ENCODE measurements at regions not wholly inside any gene's neighbourhood (a gene's known extent, or its start where the extent isn't known, plus 50 kb on each side); places are given as distances from the start of the nearest gene placed in this dataset.

DNA sequence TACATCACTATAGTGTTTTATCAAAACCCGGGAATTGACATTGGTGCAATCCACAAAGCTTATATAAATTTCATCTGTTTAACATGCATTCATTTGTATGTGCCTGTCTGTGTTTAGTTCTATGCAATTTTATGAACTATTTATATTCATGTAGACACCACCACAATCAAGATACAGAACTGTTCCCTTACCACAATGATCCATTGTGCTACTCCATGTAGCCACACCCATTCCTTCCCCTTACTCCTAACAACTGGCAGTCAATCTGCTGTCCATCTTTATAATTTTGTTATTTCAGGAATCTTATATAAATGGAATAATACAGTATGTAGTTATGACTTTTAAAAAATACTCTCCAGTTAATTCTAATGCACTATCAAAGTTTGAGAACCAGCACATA, 389.5 kb downstream of the HTR1A start:
- Mint-ChIP-seq H3K27ac (no peak overlapping the region), H3K4me1 (no peaks in the 10 kb centered on the region), H3K36me3 (no peaks in the 10 kb centered on the region), H3K4me3 (no peak overlapping the region), H3K9me3 (peaks cover 2 to 19% (median 7%) of the 10 kb centered on the region in 7 donors), H3K27me3 (ENCODE audit: low read depth in 3 of 3) (no peaks in the 10 kb centered on the region)
- Histone ChIP-seq H3K79me2 (ENCODE audit: insufficient read depth, low read length) (no peaks in the 10 kb centered on the region), H4K20me1 (ENCODE audit: insufficient read depth, low read length) (no peaks in the 10 kb centered on the region), H3K9me3 (replicated peaks in 1 of 2; ENCODE audit: control insufficient read depth in 1 of 2, insufficient read depth in 1 of 2, low read length in 2 of 2) (peaks cover 13 to 19% of the 10 kb centered on the region in 2 donors), H3K27me3 (ENCODE audit: control insufficient read depth in 2 of 2, insufficient read depth in 2 of 2, low read length in 2 of 2) (no peaks in the 10 kb centered on the region), H3K36me3 (replicated peaks in 1 of 2; ENCODE audit: control insufficient read depth in 1 of 2, insufficient read depth in 2 of 2, low read length in 2 of 2) (no peaks in the 10 kb centered on the region), H3K9ac (ENCODE audit: insufficient read depth, low read length, poor library complexity, severe bottlenecking) (no peak overlapping the region), H2AFZ (ENCODE audit: insufficient read depth, low read depth, low read length, poor library complexity, severe bottlenecking) (no peak overlapping the region), H3K27ac (ENCODE audit: low read depth in 1 of 2, low read length in 2 of 2) (no peak overlapping the region), H3K4me1 (ENCODE audit: control insufficient read depth in 1 of 2, insufficient read depth in 2 of 2, low read length in 2 of 2) (no peaks in the 10 kb centered on the region), H3K4me3 (replicated peaks in 1 of 3; ENCODE audit: low read depth in 2 of 3, low read length in 3 of 3) (no peak overlapping the region), H3K4me2 (replicated peaks; ENCODE audit: extremely low read depth, low read length, poor library complexity, severe bottlenecking) (no peak overlapping the region)
- intact Hi-C loops (cut with micrococcal nuclease) = no loop called here
- no peak for TF ChIP-seq CTCF (IDR thresholded peaks at IDR 0.05)
- no CpG with 5 or more reads among the region's 1 CpG for WGBS (ENCODE audit: insufficient coverage)
- DNase-seq = no peak

GRCh38 chr5:63570752-63571151, 391.5 kb downstream of the HTR1A start:
- Mint-ChIP-seq H3K36me3 (no peaks in the 10 kb centered on the region), H3K4me1 (no peaks in the 10 kb centered on the region), H3K27ac (no peak overlapping the region), H3K27me3 (ENCODE audit: low read depth in 3 of 3) (no peaks in the 10 kb centered on the region), H3K9me3 (peaks cover 3 to 24% (median 10%) of the 10 kb centered on the region in 7 donors), H3K4me3 (no peak overlapping the region)
- Histone ChIP-seq H3K9ac (ENCODE audit: insufficient read depth, low read length, poor library complexity, severe bottlenecking) (no peak overlapping the region), H3K4me3 (replicated peaks in 1 of 3; ENCODE audit: low read depth in 2 of 3, low read length in 3 of 3) (no peak overlapping the region), H3K27ac (ENCODE audit: low read depth in 1 of 2, low read length in 2 of 2) (no peak overlapping the region), H3K27me3 (ENCODE audit: control insufficient read depth in 2 of 2, insufficient read depth in 2 of 2, low read length in 2 of 2) (no peaks in the 10 kb centered on the region), H2AFZ (ENCODE audit: insufficient read depth, low read depth, low read length, poor library complexity, severe bottlenecking) (no peak overlapping the region), H3K4me1 (ENCODE audit: control insufficient read depth in 1 of 2, insufficient read depth in 2 of 2, low read length in 2 of 2) (no peaks in the 10 kb centered on the region), H3K36me3 (replicated peaks in 1 of 2; ENCODE audit: control insufficient read depth in 1 of 2, insufficient read depth in 2 of 2, low read length in 2 of 2) (no peaks in the 10 kb centered on the region), H3K4me2 (replicated peaks; ENCODE audit: extremely low read depth, low read length, poor library complexity, severe bottlenecking) (no peak overlapping the region), H3K79me2 (ENCODE audit: insufficient read depth, low read length) (no peaks in the 10 kb centered on the region), H4K20me1 (ENCODE audit: insufficient read depth, low read length) (no peaks in the 10 kb centered on the region), H3K9me3 (replicated peaks in 1 of 2; ENCODE audit: control insufficient read depth in 1 of 2, insufficient read depth in 1 of 2, low read length in 2 of 2) (peaks cover 19 to 26% of the 10 kb centered on the region in 2 donors)
- WGBS (ENCODE audit: insufficient coverage) = 85% methylated on average over 12 of the region's 12 CpGs
- TF ChIP-seq CTCF (IDR thresholded peaks at IDR 0.05) = no peak
- intact Hi-C loops (cut with micrococcal nuclease) = no loop called here
- DNase-seq = no peak

Measured in CD14-positive monocyte (primary cell).